ENCODE measurements at regions not wholly inside any gene's neighbourhood (a gene's known extent, or its start where the extent isn't known, plus 50 kb on each side); places are given as distances from the start of the nearest gene placed in this dataset.

DNA sequence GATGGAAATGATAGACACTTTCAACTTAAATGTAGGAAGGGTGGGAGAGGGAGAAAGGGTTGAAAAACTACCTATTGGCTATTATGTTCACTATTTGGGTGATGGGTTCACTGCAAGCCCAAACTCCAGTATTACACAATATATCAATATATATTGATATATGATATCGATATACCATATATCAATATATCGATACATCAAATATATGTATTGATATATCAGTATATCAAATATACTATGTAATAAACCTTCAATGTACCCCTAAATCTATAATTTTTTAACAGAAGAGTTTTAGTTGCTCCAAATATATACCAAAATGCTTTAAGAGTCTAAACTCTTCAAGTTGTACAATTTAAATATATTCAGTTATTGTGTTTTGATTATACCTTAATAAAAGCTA is 302.0 kb upstream of the RGMB start:
- no peak for DNase-seq (ENCODE audit: low read depth)
- in situ Hi-C loops (cut with HindIII; ENCODE audit: low pct_unique_long_range_greater_than_20kb, low sequenced_read_pairs): no loop called here

DNA sequence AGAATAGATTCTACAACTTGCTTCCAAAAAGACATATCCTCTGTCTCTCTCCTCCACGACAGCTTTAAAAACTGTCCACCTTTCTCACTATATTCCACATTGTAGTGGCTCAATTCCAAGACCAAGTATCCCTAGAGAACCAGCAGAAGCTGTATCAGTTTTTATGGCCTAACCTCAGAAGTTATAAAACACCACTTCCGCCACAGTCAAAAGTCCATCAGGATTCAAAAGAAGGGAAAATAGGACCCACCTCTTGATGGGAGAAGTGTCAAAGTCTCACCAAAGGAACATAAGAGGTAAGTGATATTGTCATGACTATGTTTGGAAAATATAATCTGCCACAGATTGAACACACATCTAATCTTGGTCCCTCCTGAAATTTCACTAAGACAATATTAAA is 299.2 kb upstream of the RGMB start:
- in situ Hi-C loops (cut with HindIII; ENCODE audit: low pct_unique_long_range_greater_than_20kb, low sequenced_read_pairs): no loop called here
- no peak for DNase-seq (ENCODE audit: low read depth)

DNA sequence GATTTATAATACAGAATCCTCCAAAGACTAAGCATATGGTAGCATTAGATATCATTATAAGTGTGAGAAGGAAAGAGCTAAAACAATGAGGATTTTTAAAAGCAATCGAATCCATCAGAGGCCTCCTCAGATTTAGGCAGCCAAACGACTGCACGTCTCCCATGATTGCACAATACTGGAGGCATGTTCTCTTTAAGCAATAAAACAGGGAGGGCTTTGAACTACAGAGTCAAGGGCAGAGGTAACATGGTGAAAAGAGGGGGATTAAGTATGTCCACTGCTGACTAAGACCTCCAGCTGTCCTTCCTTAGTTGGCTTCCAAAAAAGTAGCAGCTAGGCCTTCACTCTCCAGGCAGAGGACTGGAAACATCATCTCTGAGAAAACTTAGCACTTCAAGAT is 298.7 kb upstream of the RGMB start:
- in situ Hi-C loops (cut with HindIII; ENCODE audit: low pct_unique_long_range_greater_than_20kb, low sequenced_read_pairs): no loop called here
- DNase-seq (ENCODE audit: low read depth): no peak

DNA sequence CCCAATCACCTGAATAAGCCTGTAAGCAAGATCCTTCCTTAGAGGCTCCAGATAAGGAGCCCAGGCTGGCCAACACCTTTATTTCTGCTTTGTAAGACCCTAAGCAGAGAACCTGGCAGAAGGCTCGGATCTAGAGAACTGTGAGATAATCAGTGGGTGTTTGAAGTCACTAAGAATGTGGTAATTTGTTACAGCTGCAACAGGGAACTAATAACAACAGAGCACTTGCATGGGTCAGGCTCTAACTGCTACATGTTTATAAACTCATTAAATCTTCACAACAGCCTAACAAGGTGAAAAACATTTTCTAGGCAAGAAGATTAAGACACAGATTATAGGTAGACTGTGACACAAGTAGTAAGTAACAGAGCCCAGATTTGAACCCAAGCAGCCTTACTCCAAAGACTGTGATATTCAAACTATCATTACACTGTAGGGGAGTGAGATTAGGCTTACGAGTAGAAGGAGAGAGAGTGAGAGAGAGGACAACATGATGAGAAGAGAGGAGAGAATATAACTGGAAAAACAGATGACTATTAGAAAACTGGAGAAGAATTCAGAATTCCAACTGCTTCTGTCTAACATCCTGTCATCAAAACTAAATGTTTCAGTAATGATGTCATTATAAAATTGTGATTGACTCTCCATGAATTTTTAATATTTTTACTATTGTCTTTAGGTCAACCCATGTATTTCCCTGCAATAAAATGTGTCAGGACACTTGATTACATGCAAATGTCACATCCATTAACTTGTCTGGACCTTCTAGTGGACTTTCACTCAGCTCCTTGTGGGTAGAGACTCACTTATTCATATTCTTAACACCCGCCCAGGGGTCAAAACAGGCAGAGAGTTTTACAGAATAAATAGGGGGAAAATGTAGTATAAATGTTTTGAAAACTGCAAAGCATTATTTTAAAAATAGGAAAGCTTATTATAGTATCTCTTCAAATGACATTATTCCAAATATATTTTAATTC is 290.9 kb upstream of the RGMB start:
- DNase-seq (ENCODE audit: low read depth): no peak

DNA sequence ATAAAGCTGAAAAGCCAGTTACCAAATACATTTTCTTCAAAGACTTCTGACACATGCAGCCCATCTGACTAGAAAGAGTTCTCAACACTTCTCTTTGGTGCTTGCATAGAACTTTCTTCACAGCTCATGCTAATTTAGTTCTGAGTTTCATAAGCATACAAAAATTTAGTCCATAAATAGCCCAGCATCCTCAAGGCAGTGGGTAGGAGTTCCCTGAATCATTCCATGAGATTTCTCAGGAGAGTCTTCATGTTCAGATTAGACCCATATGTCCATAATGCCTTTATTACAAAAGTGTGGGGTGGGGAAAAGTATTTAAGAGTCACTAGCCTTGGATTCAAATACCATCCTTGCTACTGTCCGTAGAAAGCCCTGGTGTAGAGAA is 290.2 kb upstream of the RGMB start:
- in situ Hi-C loops (cut with HindIII; ENCODE audit: low pct_unique_long_range_greater_than_20kb, low sequenced_read_pairs): no loop called here
- DNase-seq (ENCODE audit: low read depth): no peak

More for the DNA sequence above, 290.9 kb upstream of the RGMB start:
- in situ Hi-C loops (cut with HindIII; ENCODE audit: low pct_unique_long_range_greater_than_20kb, low sequenced_read_pairs): no loop called here

DNA sequence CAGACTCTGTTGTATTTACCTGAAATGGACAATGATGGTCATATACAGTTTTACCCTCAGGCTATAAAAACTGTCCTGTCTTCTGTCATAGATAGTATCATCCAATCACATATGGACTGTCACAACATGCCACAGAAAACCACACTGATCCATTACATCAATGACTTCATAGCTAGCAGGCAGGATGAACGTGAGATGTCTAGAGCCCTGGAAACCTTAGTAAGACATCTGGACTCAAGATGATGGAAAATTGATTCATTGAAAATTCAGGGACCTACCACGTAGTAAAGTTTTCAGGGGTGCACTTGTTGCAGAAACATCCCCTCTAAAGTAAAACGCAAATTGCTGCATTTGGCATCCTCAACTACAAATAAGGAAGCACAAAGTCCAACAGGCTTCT is 284.4 kb upstream of the RGMB start:
- in situ Hi-C loops (cut with HindIII; ENCODE audit: low pct_unique_long_range_greater_than_20kb, low sequenced_read_pairs): no loop called here
- no peak for DNase-seq (ENCODE audit: low read depth)

DNA sequence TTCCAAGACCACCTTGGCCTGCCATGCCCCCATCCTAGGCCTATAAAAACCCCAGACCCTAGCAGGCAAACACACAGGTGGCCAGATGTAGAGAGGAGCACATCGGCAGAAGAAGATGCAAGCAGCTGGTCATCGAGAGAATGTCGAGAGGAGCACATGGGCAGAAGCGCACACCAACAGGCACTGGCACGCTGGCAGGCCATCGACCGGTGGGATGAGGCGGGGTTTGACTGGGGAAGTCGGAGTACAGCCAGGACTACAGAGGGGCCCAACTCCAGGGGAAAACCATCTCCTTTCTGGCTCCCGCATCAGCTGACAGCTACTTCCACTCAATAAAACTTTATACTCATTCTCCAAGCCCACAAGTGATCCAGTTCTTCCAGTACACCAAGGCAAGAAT is 283.1 kb upstream of the RGMB start:
- in situ Hi-C loops (cut with HindIII; ENCODE audit: low pct_unique_long_range_greater_than_20kb, low sequenced_read_pairs): no loop called here
- no peak for DNase-seq (ENCODE audit: low read depth)

DNA sequence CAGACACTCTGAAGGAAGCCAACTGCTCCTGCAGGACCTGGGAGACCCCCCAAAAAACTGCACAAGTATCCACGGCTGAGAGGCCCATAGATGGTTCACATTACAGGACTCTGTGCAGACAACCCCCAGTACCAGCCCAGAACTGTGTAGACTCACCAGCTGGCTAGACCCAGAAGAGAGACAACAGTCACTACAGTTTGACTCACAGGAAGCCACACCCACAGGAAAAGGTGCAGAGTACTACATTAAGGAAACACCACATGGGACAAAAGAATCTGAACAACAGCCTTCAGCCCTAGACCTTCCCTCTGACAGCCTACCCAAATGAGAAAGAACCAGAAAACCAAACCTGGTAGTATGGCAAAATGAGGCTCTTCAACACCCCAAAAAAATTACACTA is 281.2 kb upstream of the RGMB start:
- DNase-seq (ENCODE audit: low read depth): no peak
- in situ Hi-C loops (cut with HindIII; ENCODE audit: low pct_unique_long_range_greater_than_20kb, low sequenced_read_pairs): no loop called here

DNA sequence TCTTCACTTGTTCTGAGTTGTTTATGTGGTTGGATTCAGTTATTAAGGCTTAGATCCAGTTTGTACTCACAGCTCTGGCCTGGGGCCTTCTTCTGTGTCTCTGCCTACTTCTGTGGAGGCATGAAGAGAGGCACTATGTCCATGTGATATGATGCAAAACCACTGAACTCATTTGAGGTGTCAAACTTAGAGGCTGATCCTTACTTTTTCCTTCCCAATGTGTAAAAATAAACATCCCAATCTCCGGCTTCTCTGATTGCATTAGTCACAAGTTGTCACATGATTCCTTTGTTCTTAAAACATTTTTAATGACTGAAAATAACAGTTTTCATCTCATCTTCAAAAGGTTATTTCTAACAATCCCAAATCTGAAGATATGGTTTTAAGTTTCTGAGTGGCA is 276.0 kb upstream of the RGMB start:
- DNase-seq (ENCODE audit: low read depth): no peak
- in situ Hi-C loops (cut with HindIII; ENCODE audit: low pct_unique_long_range_greater_than_20kb, low sequenced_read_pairs): no loop called here

DNA sequence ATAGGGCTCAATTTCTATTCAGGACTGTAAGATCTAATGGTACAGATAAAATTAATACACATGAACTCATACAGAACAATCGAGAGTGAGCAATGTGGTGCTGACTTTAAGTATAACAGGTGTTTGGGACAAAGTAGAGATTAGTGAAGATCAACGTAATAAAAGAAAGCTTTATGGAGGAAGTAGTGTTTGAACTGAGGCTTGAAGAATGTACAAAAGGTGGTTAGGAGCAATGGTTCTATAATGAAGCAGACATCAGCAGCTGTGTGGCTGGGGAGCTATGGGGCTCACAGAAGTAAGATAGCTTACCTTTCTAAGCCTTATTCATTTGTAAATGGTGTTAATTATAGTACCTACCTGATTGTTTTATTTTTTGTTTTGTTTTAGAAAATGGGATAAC is 275.4 kb upstream of the RGMB start:
- DNase-seq (ENCODE audit: low read depth): no peak
- in situ Hi-C loops (cut with HindIII; ENCODE audit: low pct_unique_long_range_greater_than_20kb, low sequenced_read_pairs): no loop called here

DNA sequence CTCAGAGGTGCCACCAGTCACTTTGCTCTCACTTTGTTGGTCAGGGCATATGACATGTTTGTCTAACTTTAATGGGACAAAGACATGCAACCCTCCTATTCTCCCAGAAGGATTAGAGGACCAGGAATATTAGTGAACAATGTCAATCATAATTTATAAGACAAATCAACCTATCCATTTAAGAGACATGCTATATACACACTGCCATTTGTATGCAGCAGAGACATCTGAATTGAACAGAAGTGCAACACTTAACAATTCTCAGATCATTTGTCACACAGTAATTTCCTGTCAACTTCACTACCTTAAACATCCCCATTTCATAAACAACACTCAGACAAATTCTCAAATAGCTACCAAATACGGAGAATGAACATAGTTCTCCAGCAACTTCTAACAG is 273.6 kb upstream of the RGMB start:
- DNase-seq (ENCODE audit: low read depth): no peak
- in situ Hi-C loops (cut with HindIII; ENCODE audit: low pct_unique_long_range_greater_than_20kb, low sequenced_read_pairs): no loop called here

DNA sequence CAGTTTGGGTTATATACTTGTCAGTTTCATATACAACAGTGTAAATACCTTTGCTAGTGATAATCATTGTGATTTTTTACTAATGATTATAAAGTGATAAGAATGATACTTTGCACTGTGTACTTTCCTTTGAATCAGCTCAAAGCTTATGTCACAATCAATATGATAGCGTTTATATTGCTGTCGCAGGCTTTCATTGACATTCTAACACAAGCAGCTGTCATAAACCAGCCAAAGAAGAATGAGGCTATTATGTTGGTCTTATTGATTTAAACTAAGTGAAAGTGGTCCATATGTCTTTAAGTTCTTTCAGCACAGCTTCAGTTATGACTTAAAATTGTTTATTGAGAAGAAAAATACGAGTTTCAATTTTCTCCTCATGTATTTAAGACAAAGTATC is 272.7 kb upstream of the RGMB start:
- in situ Hi-C loops (cut with HindIII; ENCODE audit: low pct_unique_long_range_greater_than_20kb, low sequenced_read_pairs): no loop called here
- DNase-seq (ENCODE audit: low read depth): no peak

DNA sequence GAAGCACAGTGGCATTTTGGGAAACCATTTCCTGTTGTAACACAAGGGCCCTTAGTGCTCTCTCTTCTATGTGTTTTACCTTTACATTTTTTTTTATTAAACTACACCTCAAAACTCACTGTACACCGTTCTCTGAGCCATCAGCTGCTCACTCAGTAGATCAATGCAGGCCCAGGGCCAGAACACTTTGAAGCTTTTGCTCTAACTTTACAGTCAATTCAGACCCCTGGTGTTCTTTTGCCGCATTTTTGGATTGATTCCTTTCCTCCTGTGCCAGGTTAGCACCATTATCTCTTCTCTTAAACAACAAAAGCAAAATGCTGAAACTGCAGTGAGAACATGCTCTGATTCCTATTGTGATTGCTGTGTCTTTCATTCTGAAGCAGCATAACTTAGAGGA is 269.8 kb upstream of the RGMB start:
- in situ Hi-C loops (cut with HindIII; ENCODE audit: low pct_unique_long_range_greater_than_20kb, low sequenced_read_pairs): no loop called here
- no peak for DNase-seq (ENCODE audit: low read depth)

DNA sequence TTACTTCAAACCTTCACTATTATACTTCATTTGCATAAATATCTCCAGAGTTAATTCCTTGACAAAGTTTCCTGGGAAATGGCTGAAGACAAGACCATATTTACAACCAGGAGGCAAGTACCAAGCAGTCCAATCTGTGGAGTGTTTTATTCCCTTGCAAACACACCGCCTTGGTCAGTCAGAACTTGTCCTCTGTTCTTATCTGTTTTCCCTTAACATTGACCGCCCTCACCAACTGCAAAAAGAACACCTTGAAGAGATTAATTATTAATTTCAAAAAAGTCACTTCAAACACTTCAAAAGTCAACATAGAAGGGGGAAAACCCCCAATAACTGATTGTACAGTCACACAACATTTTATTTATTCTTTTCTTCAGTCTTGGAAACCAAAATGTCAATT is 269.0 kb upstream of the RGMB start:
- in situ Hi-C loops (cut with HindIII; ENCODE audit: low pct_unique_long_range_greater_than_20kb, low sequenced_read_pairs): no loop called here
- no peak for DNase-seq (ENCODE audit: low read depth)

DNA sequence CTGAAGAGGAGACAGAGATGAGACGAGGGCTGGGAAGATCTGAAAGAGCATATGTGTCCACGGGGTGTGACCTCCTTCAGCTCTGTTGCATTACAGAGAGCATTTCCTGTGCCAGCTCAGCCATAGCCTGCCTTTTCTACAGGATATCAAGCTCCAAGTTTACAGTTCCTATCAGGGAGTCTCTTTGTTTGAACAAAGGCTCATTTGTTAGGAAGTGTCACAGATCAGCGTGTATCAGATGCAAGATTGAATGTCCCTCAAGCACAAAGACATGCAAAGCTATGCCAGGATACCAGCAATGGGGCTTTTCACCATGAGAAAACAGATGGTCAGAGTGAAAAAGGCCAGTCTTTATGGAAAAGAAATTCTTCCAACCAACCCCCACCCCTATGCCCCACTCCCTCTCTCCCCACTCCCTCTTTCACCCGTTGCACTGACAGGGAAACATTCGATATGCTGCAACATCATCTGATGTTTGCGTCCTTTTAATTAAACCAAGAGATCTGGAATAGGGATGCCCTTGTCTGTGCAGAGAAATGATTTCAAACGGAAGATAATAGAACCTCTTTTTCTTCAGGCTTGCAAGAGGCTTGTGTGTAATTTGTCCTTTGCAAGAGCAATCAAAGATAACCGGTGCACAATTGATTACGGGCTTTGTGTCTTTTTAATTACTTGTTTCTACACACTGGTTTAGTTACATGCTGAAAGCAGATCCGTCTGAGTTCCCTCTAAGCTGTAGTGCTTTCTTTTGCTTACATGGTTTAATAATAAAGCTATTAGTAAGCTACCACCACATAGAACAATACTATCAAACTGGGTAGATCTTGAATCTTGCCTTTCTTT is 263.1 kb upstream of the RGMB start:
- DNase-seq (ENCODE audit: low read depth): no peak
- in situ Hi-C loops (cut with HindIII; ENCODE audit: low pct_unique_long_range_greater_than_20kb, low sequenced_read_pairs): no loop called here

DNA sequence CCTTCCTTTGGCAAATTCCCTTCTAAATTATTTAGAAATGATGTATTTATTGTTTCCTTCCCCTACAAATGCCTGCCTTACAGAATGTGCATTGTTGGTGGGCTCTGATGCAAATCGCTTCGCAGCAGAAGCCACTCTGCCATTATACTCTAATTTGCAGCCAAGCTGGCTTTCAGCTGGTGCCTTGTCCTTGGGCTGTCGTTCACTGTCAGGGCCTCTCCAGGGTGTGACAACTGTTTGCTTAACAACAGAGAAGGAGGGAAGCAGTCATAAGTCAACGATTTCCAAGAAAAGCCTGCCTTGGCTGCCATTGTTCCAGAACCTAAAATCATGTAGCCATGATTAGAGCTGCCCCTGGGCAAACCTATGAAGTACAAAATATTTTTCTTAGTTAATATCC is 260.1 kb upstream of the RGMB start:
- DNase-seq (ENCODE audit: low read depth): no peak
- in situ Hi-C loops (cut with HindIII; ENCODE audit: low pct_unique_long_range_greater_than_20kb, low sequenced_read_pairs): no loop called here

DNA sequence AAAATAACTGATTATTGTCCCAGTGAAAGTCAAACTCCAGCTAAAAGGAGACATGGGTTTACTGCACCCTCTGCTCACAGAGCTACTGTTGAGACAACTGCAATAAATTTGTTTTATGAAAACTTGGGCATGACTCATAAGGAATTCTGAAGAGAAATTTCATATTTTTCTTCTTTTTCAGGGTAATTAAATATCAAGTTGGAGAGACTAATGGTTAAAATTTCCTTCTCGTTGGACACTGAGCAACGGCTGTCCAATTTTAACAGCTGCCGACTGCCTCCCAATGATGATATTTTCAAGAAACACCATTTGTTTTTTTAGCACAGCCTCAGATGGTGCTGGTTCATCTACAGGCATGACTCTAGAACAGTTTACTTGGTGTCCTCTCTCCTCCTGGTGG is 259.2 kb upstream of the RGMB start:
- no peak for DNase-seq (ENCODE audit: low read depth)
- in situ Hi-C loops (cut with HindIII; ENCODE audit: low pct_unique_long_range_greater_than_20kb, low sequenced_read_pairs): no loop called here

DNA sequence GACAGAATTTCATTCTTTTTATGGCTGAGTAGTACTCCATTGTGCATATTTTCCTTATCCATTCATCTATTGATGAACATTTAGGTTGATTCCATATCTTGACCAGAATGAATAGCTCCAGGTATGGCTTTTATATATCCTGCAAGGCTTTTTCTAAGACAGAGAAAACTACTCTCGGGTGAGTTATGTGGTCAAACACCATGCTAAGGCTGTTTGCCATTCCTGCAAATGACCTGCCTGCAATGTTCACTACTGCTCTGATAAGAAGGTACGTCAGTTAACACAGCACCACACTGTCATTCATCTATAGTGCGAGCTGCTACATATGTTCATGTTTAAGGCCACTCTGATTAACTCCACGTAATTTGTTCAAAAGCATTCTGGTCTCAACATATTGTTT is 256.8 kb upstream of the RGMB start:
- DNase-seq (ENCODE audit: low read depth): no peak
- in situ Hi-C loops (cut with HindIII; ENCODE audit: low pct_unique_long_range_greater_than_20kb, low sequenced_read_pairs): no loop called here

DNA sequence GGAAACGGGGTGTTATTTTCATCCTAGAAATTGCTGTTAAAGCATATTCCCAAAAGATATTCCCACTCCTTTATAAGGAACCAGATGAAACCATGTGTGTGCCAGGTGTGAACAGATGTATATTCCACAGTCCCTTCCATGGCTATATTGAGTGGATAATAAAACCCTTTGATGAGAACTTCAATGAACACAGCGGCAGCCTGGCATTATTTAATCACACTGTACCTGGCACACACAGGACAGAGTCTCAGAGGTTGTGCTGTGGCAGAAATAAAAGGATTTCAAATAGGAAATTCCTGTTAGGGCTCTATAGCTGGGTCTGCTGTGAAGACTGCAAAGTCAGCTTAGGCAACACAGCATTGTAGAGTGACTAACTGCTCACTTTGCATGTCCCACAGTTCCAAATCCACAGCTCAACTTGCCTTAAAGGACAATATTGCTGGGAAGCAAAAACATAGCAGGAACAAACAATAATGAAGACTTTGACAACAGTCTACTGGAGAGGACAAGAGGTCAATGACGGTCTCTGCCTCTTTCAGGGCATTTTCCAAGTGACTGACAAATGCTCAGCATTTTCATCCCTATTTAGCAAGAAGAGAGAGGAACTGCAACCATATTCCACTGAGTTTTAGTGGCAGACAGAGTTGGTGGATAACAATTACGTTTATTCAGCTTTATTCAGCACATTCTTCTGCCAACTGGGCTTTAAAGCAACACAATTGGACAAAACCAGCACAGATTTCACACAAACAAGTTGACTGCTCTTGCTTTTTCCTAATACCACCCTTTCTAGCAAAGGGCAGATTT is 255.7 kb upstream of the RGMB start:
- no peak for DNase-seq (ENCODE audit: low read depth)
- in situ Hi-C loops (cut with HindIII; ENCODE audit: low pct_unique_long_range_greater_than_20kb, low sequenced_read_pairs): no loop called here

All from Caki2 (cell line).